Kidney tubule cell (primary cell): ENCODE measurements at regions not wholly inside any gene's neighbourhood (a gene's known extent, or its start where the extent isn't known, plus 50 kb on each side); places are given as distances from the start of the nearest gene placed in this dataset.
"Not testable (repeated sequence)": the region's sequence is repeated elsewhere in the genome, so short reads cannot be mapped to it uniquely, and the experiment has no call there.

ENCODE experiments used
- DNase-seq: peaks from one replicate; pipeline ENCODE4 v3.0.0-alpha.2; 2018; ENCODE audit warnings: low spot score

DNA sequence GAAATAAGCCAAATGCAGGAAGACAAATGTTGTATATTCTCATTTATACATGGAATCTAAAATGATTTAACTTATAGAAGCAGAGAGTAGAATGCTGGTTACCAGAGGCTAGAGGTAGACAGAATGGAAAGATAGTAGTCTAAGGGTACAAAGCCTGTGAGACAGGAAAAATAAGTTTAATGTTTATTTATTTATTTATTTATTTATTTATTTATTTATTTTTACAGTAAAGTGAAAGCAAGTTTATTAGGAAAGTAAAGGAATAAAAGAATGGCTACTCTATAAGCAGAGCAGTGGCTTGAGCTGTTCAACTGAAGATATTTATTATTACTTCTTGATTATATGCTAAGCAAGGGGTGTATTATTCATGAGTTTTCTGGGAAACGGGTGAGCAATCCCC, 203.2 kb downstream of the LAS1L start:
- no peak for DNase-seq

DNA sequence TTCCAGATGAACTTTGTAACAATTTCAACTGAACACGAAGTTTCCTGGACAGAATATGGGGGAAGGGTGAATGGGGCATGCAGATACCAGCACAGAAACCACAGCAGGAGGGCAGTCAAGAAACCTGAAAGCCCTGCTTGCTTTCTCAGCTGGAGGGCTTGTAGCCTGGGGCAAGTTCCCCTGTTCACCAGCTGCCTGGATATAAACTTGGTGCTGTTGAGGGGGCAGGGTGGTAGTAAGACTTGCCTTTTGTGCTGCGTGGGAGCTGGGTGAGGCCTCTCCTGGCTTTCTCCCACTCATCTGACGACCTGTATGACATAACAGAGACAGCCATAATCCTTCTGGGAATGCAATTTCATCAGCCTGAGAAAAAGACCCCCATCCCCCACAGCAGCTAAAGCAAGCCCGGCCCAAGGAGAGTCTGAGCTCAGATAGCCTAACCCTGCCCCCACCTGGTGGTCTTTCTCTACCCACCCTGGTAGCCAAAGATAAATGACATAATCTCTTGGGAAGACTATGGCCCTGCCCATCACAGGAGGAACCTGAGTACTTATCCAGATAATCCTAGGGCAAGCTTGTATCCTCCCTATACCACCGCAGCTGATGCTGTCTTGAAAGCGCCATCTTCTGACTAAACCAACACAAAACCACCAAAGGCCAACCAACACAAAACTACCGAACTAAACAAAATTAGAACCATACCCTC, 234.3 kb downstream of the LAS1L start:
- no peak for DNase-seq

DNA sequence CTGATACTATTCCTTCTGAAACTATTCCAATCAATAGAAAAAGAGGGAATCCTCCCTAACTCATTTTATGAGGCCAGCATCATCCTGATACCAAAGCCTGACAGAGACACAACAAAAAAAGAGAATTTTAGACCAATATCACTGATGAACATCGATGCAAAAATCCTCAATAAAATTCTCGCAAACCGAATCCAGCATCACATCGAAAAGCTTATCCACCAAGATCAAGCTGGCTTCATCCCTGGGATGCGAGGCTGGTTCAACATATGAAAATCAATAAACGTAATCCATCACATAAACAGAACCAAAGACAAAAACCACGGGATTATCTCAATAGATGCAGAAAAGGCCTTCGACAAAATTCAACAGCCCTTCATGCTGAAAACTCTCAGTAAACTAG, 251.7 kb downstream of the LAS1L start:
- not testable (repeated sequence) for DNase-seq

- no peak for DNase-seq
These were observed 261.4 kb downstream of the LAS1L start for GRCh38 chrX:65273152-65273551.

DNA sequence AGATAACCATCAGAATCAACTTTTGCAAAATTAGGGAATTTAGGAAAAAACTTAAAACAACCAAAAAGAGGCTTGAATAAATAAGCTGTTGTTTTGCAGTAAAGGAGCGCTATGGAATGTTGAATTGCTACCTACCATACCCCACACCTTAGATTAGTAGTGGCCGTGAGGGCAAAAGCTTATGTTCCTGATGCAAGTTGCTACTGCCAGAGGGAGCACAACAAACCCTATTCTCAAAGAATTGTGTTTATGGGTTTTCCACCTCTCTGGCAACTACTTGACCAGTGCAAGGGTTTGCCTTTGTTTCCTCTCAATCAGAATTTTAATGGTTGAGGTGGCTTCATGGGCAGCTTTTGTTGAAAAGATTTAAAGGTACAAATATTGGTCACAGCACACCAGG, 268.1 kb downstream of the LAS1L start:
- no peak for DNase-seq

DNA sequence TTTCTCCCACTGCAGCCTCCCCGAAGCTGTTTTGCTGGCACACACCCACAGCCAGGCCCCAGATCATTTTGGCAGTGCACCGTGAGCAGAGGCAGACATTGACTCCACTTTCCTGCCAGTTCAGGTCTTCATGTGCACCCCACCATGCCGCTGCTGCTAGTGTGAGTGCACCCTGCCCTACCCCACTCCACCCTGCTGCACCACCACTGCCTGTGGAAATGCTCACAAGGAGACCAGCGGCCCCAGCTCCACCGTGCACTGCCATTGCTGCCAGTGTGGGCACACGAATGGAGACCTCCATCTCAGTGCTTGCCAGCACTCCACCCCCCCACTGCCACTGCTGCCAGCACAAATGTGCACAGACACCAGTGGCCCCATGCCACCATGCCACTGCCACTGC, 277.6 kb upstream of the ZC4H2 start:
- no peak for DNase-seq

- no peak for DNase-seq
These were observed 264.9 kb upstream of the ZC4H2 start for GRCh38 chrX:65241059-65241721.

GRCh38 chrX:65203545-65203944, 227.3 kb upstream of the ZC4H2 start:
- DNase-seq = no peak

DNA sequence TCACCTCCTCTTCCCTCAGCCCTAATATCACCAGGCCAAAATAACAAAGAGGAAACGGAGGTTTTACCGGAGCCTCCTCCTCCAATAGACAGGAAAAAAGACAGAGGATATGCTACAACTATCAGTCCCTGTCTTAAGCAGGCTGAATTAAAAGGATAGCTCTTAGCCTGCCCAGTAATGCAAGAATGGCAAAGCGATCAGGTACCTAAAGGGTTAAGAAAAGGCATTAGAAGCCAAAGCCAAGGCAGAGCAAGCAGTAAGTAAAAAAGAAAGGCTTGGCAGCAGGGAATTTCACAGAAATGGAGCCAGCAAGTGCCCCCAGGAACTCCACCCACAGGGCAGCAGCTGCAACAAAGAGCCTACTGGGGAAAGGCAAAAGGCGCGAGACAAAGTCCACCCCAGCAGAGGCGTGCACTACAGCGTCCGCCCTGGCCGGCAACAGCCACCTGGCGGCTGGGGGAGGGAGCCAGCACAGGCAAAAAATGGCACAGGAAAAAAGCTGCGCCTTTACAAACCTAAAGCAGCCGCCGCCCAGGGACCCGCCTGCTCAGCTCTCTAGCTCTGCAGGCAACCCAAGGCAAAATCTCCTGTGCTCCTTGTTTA, 220.6 kb upstream of the ZC4H2 start:
- DNase-seq = peak; percentile 30

DNA sequence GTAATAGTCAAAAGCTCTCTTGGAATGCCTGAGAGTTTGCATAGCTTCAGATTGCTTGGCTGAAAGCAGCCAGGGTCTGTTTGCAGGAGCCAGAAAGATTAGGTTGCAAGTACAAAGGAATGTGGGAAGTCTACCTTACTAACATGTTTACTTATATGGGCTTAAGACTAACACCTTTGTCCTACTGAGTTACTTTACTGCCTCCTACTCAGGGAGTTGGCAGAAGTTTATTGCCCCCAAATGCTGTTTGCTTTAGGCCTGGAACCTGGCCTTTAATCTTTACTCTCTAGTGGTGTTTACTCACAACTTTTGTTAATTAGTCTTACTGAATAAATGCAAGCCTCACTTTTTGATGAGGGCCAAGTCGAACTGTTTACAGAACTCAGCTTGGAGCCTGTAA, 219.4 kb upstream of the ZC4H2 start:
- DNase-seq = no peak

- no peak for DNase-seq
These were observed 218.3 kb upstream of the ZC4H2 start for GRCh38 chrX:65194547-65194946.

DNA sequence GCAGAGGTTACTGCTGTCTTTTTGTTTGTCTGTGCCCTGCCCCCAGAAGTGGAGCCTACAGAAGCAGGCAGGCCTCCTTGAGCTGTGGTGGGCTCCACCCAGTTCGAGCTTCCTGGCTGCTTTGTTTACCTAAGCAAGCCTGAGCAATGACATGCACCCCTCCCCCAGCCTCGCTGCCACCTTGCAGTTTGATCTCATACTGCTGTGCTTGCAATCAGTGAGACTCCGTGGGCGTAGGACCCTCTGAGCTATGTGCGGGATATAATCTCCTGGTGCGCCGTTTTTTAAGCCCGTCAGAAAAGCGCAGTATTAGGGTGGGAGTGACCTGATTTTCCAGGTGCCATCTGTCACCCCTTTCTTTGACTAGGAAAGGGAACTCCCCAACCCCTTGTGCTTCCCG, 187.1 kb upstream of the ZC4H2 start:
- not testable (repeated sequence) for DNase-seq

DNA sequence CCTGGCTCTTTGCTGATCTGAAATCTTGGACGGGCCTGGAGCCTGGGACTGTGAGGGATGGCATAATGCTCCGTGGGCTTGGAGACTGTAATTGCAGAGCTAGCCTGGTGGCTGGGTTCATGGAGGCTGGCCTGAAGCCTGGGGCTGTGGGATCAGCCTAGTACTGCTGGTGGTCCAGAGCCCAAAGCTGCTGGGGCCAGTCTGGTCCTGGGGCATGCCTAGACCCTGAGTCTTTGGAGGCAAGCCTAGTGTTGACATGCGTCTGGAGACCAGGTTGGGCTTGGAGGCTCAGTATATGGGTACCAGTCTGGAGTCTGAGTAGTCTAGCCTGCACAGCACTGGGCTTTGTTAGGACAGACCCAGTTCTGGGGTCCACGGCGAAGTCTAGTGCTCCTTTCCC, 172.0 kb upstream of the ZC4H2 start:
- no peak for DNase-seq

DNA sequence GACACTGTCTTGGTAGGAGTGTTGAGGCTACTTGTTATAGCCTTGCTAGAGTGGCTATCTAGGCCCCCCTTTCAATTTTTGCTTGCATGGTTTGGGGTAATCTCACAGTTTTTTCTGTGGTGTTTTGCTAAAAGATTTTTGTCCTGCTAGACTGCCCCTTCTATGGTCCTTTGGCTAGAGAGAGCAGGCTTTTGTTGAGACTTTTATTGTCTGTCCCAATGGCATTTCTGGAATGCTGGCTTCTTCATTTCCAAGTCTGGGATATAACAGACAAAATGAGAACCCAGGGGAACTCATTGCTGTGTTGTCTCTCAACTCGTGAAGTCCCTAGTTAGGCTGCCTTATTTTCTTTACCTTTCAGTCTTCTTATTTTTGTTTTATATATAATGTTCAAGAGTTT, 160.2 kb upstream of the ZC4H2 start:
- no peak for DNase-seq

DNA sequence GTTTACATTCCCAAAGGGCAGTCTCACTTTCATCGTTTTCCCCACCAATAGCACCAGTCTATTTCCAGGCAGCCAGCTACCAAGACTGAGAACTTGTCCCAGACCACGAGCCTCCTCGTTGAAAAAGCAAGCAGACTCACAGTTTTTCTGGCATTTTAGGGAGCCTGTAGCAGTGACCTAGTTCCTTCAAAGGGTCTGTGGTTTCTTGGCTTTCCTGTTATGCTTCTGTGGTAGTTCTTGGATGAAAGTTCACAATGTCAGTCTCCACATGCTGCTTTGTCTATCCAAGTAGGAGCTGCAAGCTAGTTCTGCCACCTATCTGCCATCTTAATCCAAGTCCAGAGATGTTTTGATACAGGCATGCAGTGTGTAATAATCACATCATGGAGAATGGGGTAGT, 151.6 kb upstream of the ZC4H2 start:
- DNase-seq = no peak

DNA sequence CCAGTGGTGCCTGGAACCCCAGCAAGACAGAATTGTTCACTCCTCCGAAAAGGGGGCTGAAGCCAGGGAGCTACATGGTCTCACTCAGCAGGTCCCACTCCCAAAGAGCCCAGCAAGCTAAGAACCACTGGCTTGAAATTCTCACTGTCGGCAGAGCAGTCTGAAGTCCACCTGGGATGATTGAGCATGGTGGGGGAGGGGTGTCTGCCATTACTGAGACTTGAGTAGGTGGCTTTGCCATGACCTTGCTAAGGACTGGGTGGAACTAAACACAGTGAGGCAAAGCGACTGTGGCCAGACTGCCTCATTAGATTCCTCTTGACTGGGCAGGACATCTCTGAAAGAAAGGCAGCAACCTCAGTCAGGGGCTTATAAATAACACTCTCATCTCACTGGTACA, 122.6 kb upstream of the ZC4H2 start:
- DNase-seq = no peak

DNA sequence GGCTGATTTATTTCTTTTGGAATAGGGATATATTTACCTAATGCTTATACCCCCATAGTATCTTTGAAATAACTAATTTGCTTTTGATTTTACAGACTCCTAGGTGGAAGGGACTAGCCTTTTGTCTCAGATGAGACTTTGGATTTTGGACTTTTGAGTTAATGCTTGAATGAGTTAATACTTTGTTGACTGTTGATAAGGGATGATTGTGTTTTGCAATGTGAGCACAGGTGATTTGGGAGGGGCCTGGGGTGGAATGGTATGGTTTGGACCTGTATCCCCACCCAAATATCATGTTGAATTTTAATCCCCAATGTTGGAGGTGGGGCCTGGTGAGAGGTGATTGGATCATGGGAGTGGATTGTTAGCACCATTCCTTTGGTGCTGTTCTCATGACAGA, 117.4 kb upstream of the ZC4H2 start:
- no peak for DNase-seq

DNA sequence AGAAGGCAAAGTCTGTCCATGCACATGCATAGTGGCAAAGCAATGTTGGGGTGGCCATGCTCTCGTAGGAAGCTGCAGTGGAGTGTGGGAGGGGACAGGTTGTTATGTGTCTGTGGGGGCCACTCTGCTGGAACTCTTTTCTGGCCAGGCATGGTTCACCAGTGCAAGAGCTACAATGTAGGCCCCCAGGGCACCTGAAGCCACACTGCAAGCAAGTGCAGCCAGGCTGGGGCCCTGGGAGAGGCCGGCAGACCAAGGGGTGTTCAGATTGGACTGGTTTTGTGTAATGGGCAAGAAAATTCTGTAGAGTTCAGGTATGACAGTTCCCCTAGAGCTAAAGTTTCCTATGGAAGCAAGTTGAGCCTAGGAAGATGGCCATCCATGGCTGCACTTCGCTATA, 97.0 kb upstream of the ZC4H2 start:
- no peak for DNase-seq

DNA sequence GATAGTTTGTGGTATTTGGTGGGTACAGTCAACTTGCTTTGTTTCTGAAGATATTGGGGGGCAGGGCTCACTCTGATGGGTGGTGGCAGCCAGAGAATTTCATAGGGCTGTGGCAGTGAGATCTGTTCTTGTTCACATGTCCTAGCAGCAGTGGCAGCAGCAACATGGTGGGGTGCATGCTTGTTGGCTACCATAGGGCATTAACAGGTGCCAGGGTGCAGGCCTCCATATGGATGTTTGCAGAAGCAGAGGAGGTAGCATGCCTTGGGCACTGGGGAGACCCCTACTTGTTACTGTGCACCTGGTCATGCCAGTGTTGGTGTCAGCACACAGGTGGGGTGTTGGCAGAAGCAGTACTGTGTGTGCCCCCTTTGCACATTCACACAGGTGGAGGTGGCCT, 96.3 kb upstream of the ZC4H2 start:
- DNase-seq = no peak

GRCh38 chrX:65058626-65059025, 82.4 kb upstream of the ZC4H2 start:
- DNase-seq = not testable (repeated sequence)

GRCh38 chrX:65045001-65045400, 68.8 kb upstream of the ZC4H2 start:
- no peak for DNase-seq

- peak; percentile 44 for DNase-seq
These were observed 59.2 kb upstream of the ZC4H2 start for GRCh38 chrX:65035446-65035770.

DNA sequence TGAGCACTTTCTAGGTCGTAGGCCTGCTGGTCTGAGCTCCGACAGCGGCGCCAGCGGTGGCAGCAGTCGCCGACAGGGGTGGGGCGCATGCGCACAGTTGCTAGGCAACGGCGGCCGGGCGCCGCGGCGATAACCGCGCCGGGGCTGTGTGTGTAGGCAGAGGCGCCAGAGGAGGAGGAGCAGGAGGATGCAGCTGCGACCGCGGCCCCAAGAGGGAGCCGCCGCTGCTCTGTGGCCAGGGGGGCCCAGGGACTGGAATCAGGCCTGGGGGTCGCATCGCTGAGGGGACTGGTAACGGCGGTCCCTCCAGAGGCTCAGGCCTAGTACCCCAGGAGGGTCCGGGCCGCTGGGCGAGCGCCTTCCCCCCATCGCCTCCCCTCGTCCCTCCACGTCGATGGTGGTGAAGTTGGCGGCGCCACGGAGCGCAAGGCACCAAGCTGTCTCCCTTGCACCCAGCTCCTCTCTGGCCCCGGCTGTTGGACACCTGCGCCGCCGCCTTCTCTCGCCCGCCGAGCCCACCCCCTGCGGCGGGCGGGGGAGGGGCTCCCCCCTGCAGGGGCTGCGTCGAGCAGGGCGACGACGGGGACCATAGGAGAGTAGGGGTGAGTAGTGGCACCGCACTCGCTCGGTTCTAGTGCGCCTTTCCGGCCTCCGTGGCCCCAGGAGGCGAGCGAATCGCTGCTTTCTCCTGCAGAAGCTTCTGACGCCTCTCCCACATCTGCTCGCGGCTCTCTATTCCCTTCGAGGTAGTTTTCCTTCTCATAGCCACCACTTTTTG, 58.6 kb upstream of the ZC4H2 start, which contains the start of gene ZC3H12B:
ZC3H12B (plus strand) TSS at position 159 of the 778 bp plus-strand sequence.
- DNase-seq = peak; percentile 79
